ENCODE measurements at regions not wholly inside any gene's neighbourhood (a gene's known extent, or its start where the extent isn't known, plus 50 kb on each side); places are given as distances from the start of the nearest gene placed in this dataset.

DNA sequence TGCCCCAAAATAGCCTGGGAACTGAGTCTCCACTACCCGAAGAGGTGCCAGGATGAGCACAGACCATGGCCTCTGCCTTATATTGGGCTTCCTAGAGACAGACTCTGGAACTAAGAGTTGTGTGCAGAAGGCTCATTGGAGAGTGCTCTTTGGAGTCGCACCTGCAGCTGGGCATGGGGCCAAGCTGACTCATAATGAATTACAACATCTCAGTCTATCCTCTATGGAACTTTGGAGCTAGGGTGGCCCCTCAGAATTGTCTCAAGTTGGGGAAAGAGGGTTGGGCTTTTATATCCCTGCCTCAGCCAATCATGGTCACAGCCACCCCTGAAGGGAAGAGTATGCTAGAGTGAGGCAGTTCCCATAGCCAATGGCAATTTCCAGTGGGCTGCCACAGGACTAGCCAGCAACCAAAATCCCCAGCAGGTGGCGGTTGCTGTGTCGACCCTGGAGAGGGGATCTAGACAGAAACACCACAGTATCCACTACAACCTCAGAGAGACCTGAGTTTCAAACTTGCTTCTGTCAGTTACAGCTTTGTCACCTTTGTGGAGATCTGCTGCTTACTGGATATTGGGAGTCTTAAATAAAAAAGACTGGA, 93.8 kb downstream of the DMRTA2 start:
- H3K9ac ChIP-seq (ENCODE audit: low read length): no peak overlapping the region
- no peak overlapping the region for H3K4me3 ChIP-seq (ENCODE audit: low read length)
- TF ChIP-seq, protein P1, sequence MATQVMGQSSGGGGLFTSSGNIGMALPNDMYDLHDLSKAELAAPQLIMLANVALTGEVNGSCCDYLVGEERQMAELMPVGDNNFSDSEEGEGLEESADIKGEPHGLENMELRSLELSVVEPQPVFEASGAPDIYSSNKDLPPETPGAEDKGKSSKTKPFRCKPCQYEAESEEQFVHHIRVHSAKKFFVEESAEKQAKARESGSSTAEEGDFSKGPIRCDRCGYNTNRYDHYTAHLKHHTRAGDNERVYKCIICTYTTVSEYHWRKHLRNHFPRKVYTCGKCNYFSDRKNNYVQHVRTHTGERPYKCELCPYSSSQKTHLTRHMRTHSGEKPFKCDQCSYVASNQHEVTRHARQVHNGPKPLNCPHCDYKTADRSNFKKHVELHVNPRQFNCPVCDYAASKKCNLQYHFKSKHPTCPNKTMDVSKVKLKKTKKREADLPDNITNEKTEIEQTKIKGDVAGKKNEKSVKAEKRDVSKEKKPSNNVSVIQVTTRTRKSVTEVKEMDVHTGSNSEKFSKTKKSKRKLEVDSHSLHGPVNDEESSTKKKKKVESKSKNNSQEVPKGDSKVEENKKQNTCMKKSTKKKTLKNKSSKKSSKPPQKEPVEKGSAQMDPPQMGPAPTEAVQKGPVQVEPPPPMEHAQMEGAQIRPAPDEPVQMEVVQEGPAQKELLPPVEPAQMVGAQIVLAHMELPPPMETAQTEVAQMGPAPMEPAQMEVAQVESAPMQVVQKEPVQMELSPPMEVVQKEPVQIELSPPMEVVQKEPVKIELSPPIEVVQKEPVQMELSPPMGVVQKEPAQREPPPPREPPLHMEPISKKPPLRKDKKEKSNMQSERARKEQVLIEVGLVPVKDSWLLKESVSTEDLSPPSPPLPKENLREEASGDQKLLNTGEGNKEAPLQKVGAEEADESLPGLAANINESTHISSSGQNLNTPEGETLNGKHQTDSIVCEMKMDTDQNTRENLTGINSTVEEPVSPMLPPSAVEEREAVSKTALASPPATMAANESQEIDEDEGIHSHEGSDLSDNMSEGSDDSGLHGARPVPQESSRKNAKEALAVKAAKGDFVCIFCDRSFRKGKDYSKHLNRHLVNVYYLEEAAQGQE (IDR thresholded peaks at IDR 0.05; ENCODE audit: borderline replicate concordance): no peak
- TF ChIP-seq TAF1 (IDR thresholded peaks at IDR 0.05; ENCODE audit: low read depth): no peak
- TF ChIP-seq RAD21 (conservative IDR thresholded peaks at IDR 0.05): no peak
- TF ChIP-seq MXI1 (conservative IDR thresholded peaks at IDR 0.05; ENCODE audit: poor library complexity, severe bottlenecking): no peak
- TF ChIP-seq, protein P2, sequence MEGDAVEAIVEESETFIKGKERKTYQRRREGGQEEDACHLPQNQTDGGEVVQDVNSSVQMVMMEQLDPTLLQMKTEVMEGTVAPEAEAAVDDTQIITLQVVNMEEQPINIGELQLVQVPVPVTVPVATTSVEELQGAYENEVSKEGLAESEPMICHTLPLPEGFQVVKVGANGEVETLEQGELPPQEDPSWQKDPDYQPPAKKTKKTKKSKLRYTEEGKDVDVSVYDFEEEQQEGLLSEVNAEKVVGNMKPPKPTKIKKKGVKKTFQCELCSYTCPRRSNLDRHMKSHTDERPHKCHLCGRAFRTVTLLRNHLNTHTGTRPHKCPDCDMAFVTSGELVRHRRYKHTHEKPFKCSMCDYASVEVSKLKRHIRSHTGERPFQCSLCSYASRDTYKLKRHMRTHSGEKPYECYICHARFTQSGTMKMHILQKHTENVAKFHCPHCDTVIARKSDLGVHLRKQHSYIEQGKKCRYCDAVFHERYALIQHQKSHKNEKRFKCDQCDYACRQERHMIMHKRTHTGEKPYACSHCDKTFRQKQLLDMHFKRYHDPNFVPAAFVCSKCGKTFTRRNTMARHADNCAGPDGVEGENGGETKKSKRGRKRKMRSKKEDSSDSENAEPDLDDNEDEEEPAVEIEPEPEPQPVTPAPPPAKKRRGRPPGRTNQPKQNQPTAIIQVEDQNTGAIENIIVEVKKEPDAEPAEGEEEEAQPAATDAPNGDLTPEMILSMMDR (IDR thresholded peaks at IDR 0.05; ENCODE audit: poor library complexity, severe bottlenecking): no peak
- no peak for TF ChIP-seq EP300 (conservative IDR thresholded peaks at IDR 0.05; ENCODE audit: poor library complexity, severe bottlenecking)
- TF ChIP-seq SMC3 (conservative IDR thresholded peaks at IDR 0.05; ENCODE audit: poor library complexity): no peak
- TF ChIP-seq POLR2AphosphoS5 (IDR thresholded peaks at IDR 0.05): no peak
- no peak for TF ChIP-seq EZH2 (IDR thresholded peaks at IDR 0.05; ENCODE audit: borderline replicate concordance, insufficient read depth, low read length, poor library complexity, severe bottlenecking)
- no peak overlapping the region for H3K4me2 ChIP-seq (ENCODE audit: low read length)
- no peaks in the 10 kb centered on the region for H3F3A ChIP-seq (ENCODE audit: insufficient read depth, low read length, poor library complexity, severe bottlenecking)
- no peaks in the 10 kb centered on the region for H4K20me1 ChIP-seq (ENCODE audit: insufficient read depth)
- no peaks in the 10 kb centered on the region for H3K79me2 ChIP-seq (replicated peaks; ENCODE audit: insufficient read depth, low read length)
- H2AFZ ChIP-seq (ENCODE audit: low read depth, low read length): no peak overlapping the region
- no peaks in the 10 kb centered on the region for H3K9me2 ChIP-seq (ENCODE audit: insufficient read depth, low read length)
- H3K36me3 ChIP-seq (ENCODE audit: insufficient read depth, low read length): no peaks in the 10 kb centered on the region
- no peaks in the 10 kb centered on the region for H3K9me3 ChIP-seq (ENCODE audit: low read length)
- peaks cover 1% of the 10 kb centered on the region for H3K27me3 ChIP-seq (ENCODE audit: insufficient read depth, low read depth, low read length)
- H3K27ac ChIP-seq (ENCODE audit: low read length): no peak overlapping the region

- Histone ChIP-seq H3F3A (ENCODE audit: insufficient read depth, low read length, poor library complexity, severe bottlenecking) (no peaks in the 10 kb centered on the region), H3K9me3 (ENCODE audit: low read length) (no peaks in the 10 kb centered on the region), H3K9ac (ENCODE audit: low read length) (no peak overlapping the region), H3K4me3 (ENCODE audit: low read length) (no peak overlapping the region), H3K36me3 (ENCODE audit: insufficient read depth, low read length) (no peaks in the 10 kb centered on the region), H3K27ac (ENCODE audit: low read length) (no peak overlapping the region), H2AFZ (ENCODE audit: low read depth, low read length) (no peak overlapping the region), H3K27me3 (ENCODE audit: insufficient read depth, low read depth, low read length) (no peaks in the 10 kb centered on the region), H3K4me2 (ENCODE audit: low read length) (no peak overlapping the region), H3K79me2 (replicated peaks; ENCODE audit: insufficient read depth, low read length) (no peaks in the 10 kb centered on the region), H3K9me2 (ENCODE audit: insufficient read depth, low read length) (no peaks in the 10 kb centered on the region), H4K20me1 (ENCODE audit: insufficient read depth) (no peaks in the 10 kb centered on the region)
- no peak for TF ChIP-seq RAD21 (conservative IDR thresholded peaks at IDR 0.05)
- no peak for TF ChIP-seq SMC3 (conservative IDR thresholded peaks at IDR 0.05; ENCODE audit: poor library complexity)
- no peak for TF ChIP-seq TAF1 (IDR thresholded peaks at IDR 0.05; ENCODE audit: low read depth)
- TF ChIP-seq POLR2AphosphoS5 (IDR thresholded peaks at IDR 0.05): no peak
- TF ChIP-seq, protein P2 (IDR thresholded peaks at IDR 0.05; ENCODE audit: poor library complexity, severe bottlenecking): no peak
- TF ChIP-seq MXI1 (conservative IDR thresholded peaks at IDR 0.05; ENCODE audit: poor library complexity, severe bottlenecking): no peak
- no peak for TF ChIP-seq EP300 (conservative IDR thresholded peaks at IDR 0.05; ENCODE audit: poor library complexity, severe bottlenecking)
- TF ChIP-seq EZH2 (IDR thresholded peaks at IDR 0.05; ENCODE audit: borderline replicate concordance, insufficient read depth, low read length, poor library complexity, severe bottlenecking): no peak
- TF ChIP-seq, protein P1 (IDR thresholded peaks at IDR 0.05; ENCODE audit: borderline replicate concordance): no peak
These were observed 94.7 kb downstream of the DMRTA2 start for GRCh38 chr1:50328552-50328951.
